OCI-M1 (cell line): ENCODE measurements at regions not wholly inside any gene's neighbourhood (a gene's known extent, or its start where the extent isn't known, plus 50 kb on each side); places are given as distances from the start of the nearest gene placed in this dataset.

Source experiments
- DNase-seq: peaks from one replicate; lab custom pipeline; 2025; lab: John Stamatoyannopoulos, UW

DNA sequence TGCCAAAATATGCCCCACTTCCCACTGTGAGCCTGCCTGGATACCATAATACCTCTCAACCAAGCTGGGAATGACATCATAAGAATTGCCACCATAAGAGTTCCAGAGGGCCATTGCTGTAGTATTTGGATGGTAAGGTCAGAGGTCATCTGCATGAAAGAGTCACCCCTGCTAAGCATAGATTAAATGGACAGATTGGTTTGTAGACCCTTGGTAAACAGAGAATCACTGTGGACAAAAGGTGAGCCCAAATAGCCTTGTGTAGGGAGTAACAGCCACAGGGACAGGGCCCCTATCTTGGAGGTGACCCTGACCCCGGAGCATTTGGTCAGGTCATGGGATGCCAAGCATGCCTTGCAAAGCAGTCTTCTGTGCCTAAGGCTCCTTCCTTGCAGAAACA is 129.7 kb downstream of the GPAM start:
- no peak for DNase-seq

DNA sequence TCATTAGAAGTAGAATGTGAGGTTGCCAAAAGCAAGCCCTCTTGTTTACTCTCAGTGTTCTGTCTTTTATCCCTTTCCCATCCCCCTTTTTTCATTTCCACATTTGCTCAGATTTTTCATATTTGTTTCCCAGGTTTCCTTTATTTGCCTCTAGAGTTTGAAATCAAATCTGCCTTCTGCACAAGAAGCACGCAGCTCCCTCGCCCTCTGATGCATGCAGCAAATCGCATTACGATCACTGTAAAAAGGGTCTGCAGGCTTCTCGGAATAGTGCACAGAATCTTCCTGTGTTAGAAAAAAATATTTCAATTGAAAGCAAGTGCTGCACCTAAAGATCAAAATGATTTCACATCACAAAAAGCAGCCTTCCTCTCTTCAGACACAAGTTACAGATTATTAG is 129.0 kb downstream of the GPAM start:
- no peak for DNase-seq

DNA sequence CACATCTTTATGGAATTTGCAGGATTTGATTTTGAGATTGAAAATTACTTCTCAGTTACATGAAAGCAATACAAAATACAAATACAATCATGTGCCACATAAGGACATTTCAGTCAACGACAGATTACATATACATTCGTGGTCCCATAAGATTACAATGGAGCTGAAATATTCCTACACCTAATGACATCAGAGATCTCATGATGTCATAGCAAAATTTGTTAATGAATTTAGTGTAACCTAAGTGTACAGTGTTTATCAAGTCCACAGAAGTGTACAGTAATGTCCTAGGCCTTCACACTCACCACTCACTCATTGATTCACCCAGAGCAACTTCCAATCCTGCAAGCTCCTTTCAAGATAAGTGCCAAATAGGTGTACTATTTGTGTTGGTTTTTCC is 126.5 kb downstream of the GPAM start:
- no peak for DNase-seq

DNA sequence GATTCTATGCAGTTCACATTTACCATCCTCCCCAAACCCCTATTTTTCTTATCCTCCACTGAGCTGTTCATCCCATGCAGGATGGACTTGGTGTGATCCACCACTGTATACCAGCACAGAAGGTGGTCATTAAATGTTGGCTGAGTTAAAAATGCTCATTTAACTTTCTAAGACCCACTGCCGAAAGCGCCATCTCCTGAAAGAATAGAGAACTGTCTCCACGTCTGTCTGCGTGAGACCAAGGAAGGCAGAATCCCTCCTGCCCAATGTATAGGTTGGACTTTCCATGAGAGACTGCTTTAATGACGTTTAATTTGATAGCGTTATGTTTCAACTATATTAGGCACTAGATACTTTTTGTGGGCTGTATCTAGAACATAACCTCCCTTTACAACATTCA is 124.3 kb downstream of the GPAM start:
- no peak for DNase-seq

DNA sequence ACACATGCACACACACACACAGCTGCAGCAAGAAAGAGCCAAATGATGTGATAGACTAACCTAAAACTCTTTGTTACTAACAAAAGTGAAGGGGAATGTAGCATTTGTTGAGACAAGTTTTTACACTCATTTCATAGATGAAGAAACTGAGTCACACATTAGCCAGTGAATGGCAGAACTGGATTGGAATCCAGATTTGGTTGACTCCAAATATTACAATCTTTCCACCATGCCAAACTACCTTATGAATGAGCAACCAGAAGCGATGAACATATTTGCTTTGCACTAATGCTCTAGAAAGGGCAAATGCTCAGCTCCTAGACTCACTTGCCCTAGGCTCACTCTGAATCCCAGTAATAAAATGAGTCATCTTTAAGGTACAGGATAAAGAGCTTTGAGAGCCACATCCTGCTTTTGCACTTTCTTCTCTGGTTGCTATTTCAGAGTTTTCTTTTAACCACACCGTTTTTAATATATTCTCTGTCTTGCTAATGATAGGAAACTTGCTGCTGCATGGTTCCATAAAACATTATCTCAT is 111.9 kb downstream of the GPAM start:
- DNase-seq = no peak

DNA sequence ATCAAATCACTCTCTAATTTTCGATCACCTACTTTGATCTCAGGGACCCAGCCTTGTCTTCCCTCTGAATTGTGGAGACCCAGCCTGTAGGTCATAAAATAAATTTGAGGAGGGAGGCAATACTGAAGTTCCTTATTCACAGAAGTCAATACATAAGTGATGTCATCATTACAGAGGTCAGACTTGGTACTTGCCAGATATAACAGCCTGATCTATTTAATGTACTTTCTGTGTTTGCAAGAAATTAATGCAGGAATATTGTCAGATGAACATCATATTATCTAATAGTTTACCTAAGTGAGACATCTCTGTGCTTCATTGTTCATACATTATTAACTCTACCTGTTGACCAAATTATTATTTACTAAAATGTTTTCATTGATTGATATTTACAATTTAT is 105.6 kb downstream of the GPAM start:
- DNase-seq = no peak

DNA sequence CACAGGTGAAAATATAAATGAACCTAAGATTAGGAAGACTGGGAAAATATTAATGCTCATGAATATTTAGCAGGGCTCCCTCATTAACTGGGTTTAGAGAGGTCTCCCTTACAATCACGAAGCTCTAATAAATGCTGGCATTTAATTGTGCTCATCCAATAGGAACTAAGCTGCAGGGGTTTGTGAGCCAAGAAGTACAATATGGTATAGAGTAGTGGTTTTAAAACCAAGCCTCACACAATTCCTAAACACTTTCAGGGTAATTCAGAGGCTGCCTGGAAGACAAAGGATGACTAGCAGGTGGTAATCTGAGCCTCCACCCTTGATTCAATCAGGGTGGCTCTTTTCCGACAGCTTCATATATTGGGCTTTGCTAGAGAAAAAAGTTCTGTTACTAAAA is 103.3 kb downstream of the GPAM start:
- no peak for DNase-seq

DNA sequence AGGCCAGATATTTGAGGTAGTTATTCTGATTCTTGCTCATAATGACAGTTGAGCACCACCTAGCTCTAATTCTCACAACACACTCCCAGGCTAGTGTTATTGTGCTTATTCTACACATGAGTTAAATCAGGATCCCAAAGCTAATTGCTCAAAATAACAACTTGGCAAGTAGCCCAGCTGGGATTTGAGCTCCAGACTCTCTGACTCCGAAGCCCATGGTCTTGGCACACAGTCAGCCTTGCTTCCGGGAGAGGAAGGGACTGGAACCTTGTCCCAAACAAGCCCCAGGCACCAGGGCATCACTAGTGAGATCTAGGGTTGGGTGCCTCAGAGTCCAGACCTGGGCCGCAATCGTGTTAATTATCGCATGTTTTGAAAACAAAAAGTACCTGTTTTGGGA is 101.4 kb downstream of the GPAM start:
- no peak for DNase-seq

DNA sequence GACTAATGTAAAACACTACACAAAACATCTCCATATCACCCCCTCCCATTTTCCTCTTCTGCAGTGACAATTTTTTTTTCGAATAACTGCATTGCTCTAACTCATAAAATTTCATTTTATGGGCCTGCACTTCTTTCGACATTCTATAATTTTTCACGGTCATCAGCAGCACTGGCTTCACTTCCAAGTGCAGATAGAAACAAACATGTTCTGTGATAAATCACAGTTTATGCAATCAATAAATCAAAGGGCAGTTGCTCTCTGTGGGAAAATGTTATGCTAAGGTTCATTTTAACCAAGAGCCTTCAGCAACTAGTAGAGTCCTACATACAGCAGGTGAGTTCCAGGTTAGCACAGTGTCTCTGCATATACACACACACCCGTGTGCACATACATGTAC is 100.1 kb downstream of the GPAM start:
- DNase-seq = no peak

DNA sequence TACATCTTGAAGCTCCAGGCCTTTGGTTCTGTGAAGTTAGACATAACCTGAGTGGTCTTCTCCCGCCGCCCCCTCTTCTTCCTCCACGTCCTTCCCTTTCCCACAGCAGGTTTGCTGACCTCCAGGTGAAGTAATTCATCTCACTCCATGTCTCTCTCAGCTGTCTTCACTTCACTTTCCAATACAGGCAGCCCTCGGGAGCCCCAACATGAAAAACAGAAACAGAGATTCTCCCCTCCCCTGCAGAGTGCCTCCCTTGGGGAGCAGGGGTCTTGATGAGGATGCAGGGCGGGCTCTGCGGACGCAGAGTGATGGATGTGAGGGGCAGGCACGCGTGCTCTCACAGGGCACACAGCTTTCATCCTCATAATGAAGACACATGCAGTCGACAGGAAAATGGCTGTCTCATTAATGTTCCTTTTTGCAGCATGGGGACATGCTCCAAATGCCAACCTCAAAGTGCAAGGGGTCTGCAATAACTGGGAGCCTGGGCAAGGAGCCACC is 95.6 kb downstream of the GPAM start:
- DNase-seq = no peak

DNA sequence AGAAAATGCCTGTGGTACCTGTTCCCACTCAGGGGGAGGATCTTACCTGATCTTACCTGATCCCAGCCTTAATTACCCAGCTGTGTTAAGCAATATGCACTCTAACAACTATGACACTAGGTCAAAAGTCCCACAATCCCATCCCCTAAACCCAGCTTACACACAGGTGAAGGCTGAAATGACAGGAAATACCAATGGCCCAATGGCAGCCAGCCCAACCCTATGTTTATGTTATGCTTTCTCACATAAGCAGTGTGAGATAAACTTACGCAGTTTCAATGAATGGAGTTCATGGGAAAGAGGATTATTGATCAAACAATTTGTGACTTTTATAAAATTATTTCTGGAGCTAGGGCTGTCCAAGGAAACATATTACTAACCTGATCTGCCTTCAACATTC is 91.9 kb downstream of the GPAM start:
- DNase-seq = no peak

DNA sequence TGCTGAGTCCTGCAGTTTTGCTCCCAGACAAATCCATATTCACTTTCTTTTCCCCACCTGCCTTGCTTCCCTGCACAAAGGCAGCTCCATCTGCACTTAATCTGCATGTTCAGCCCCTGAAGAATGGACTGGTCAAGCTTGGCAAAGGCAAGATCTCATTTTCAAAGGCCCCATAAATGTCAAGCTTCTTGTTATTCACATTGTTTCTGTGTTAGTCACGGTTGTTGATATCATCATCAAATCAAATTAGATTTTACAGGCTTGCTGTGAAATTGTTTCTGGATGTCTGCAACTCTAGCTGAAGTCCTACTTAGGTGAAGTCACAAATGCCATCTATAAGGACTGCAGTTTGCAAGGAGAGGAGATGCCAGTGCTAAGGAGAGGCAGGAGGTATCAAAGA is 91.0 kb downstream of the GPAM start:
- no peak for DNase-seq

DNA sequence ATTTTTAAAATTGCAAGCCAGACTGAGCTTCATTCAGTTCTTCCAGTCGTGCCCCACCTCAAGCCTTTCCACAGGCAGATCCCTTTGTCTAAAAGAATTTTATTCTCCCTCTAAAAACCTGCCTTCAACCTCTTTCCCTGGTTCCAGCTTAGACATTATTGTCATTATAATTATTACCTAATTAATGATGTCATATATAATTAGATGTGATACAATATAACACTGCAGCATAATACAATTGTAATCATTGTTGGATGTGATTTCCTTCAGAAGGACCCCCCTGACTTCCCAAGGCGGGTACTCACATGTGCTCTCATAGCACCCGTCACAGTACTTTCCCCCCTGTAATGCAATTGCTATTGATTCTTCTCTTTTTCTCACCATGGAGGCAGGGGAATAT is 88.6 kb downstream of the GPAM start:
- no peak for DNase-seq

DNA sequence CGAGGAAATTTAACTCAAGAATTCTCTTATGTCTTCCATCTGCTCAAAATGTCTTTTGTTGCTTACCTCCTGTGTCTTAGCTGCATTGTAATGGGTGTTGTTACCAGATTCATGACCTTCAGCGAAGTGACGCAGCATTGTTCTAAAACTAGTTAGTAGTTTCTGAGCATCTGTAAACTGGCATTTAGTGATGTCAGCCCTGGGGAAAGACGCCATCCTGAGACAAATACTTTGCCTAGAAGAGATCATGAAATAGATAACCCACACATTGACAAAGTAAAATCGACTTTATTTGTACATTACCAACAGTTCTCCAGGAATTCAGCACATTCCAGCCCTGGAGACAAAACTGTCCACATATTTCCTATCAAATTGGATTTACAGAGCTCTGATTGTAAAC is 87.8 kb downstream of the GPAM start:
- DNase-seq = no peak

DNA sequence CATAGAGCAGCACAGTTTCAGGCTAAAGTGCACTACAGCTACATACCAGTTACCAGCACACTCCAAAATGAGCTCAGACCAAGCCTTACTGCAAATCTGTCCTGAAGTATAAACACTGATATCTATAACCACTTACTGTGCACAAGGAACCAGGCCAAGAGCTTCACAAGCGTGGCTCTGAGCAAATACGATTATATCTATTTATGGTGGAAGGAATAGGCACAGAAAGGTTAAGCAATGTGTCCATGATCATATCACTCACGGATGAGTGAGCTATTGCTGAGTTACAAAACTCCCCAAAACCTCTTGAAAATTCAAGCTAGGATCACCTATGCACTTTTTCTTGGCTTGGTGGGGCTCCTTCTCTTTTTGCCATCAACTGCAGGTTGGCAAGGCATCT is 84.9 kb downstream of the GPAM start:
- DNase-seq = no peak
